Skeletal muscle tissue (tissue), 3 donors: ENCODE measurements at regions not wholly inside any gene's neighbourhood (a gene's known extent, or its start where the extent isn't known, plus 50 kb on each side); places are given as distances from the start of the nearest gene placed in this dataset.

Experiments used
- H3K27ac ChIP-seq: one replicate; pipeline ENCODE4 v1.7.0; 2013; ENCODE audit warnings: mild to moderate bottlenecking, low read depth, low read length, inconsistent platforms
- H3K27me3 ChIP-seq, 3 donors: one replicate each; pipeline ENCODE4 v1.7.0; 2013; ENCODE audit warnings: low read length in 3 of 3; ENCODE audit not compliant: control insufficient read depth in 3 of 3, insufficient read depth in 3 of 3
- H3K36me3 ChIP-seq, 3 donors: one replicate each; pipeline ENCODE4 v1.7.0; 2013; ENCODE audit warnings: low read length in 3 of 3; ENCODE audit not compliant: control insufficient read depth in 3 of 3, insufficient read depth in 3 of 3
- H3K4me1 ChIP-seq, 3 donors: one replicate each; pipeline ENCODE4 v1.7.0; 2013; ENCODE audit warnings: low read length in 3 of 3, mild to moderate bottlenecking in 3 of 3; ENCODE audit not compliant: control insufficient read depth in 3 of 3, insufficient read depth in 3 of 3
- H3K4me3 ChIP-seq, 3 donors: one replicate each; pipeline ENCODE4 v1.7.0; 2013; ENCODE audit warnings: low read length in 3 of 3
- H3K9ac ChIP-seq, 3 donors: one replicate each; pipeline ENCODE4 v1.7.0; 2013; ENCODE audit warnings: low read length in 3 of 3, mild to moderate bottlenecking in 3 of 3, moderate library complexity in 2 of 3, low read depth in 1 of 3
- H3K9me3 ChIP-seq, 3 donors: one replicate each; pipeline ENCODE4 v1.7.0; 2013; ENCODE audit warnings: low read length in 3 of 3; ENCODE audit not compliant: control insufficient read depth in 3 of 3
- donor health status: Osteomylitis.

- no peak overlapping the region for H3K4me3 ChIP-seq
- H3K9me3 ChIP-seq, result peaks cover 0 to 3% (median 0%) of the 10 kb centered on the region in 3 donors
- no peak overlapping the region for H3K9ac ChIP-seq
- no peaks in the 10 kb centered on the region for H3K4me1 ChIP-seq
- no peak overlapping the region for H3K27ac ChIP-seq
- no peaks in the 10 kb centered on the region for H3K27me3 ChIP-seq
- H3K36me3 ChIP-seq, result no peaks in the 10 kb centered on the region
These were observed 534.4 kb upstream of the EPHA5 start for GRCh38 chr4:66204534-66205247.

GRCh38 chr4:66202870-66203269 is 532.6 kb upstream of the EPHA5 start:
- Histone ChIP-seq H3K27me3 (no peaks in the 10 kb centered on the region), H3K9ac (no peak overlapping the region), H3K4me1 (no peaks in the 10 kb centered on the region), H3K27ac (no peak overlapping the region), H3K4me3 (no peak overlapping the region), H3K36me3 (no peaks in the 10 kb centered on the region), H3K9me3 (no peaks in the 10 kb centered on the region)

- H3K4me1 ChIP-seq, result no peaks in the 10 kb centered on the region
- H3K9ac ChIP-seq, result no peak overlapping the region
- no peaks in the 10 kb centered on the region for H3K36me3 ChIP-seq
- no peaks in the 10 kb centered on the region for H3K9me3 ChIP-seq
- no peaks in the 10 kb centered on the region for H3K27me3 ChIP-seq
- no peak overlapping the region for H3K4me3 ChIP-seq
- H3K27ac ChIP-seq, result no peak overlapping the region
These were observed 527.2 kb upstream of the EPHA5 start for GRCh38 chr4:66197451-66197850.

GRCh38 chr4:66193487-66193886 is 523.2 kb upstream of the EPHA5 start:
- Histone ChIP-seq H3K4me3 (no peak overlapping the region), H3K4me1 (no peaks in the 10 kb centered on the region)

GRCh38 chr4:66187175-66187720 is 517.0 kb upstream of the EPHA5 start:
- H3K9me3 ChIP-seq, result no peaks in the 10 kb centered on the region
- H3K27me3 ChIP-seq, result no peaks in the 10 kb centered on the region
- no peaks in the 10 kb centered on the region for H3K36me3 ChIP-seq
- no peak overlapping the region for H3K27ac ChIP-seq
- H3K4me3 ChIP-seq, result no peak overlapping the region
- no peaks in the 10 kb centered on the region for H3K4me1 ChIP-seq
- H3K9ac ChIP-seq, result no peak overlapping the region

More at GRCh38 chr4:66193487-66193886, 523.2 kb upstream of the EPHA5 start:
- H3K27me3 ChIP-seq, result no peaks in the 10 kb centered on the region
- no peaks in the 10 kb centered on the region for H3K9me3 ChIP-seq
- H3K27ac ChIP-seq, result no peak overlapping the region
- H3K36me3 ChIP-seq, result no peaks in the 10 kb centered on the region
- H3K9ac ChIP-seq, result no peak overlapping the region

- Histone ChIP-seq H3K4me1 (no peaks in the 10 kb centered on the region), H3K9ac (no peak overlapping the region), H3K27ac (no peak overlapping the region), H3K36me3 (no peaks in the 10 kb centered on the region), H3K9me3 (no peaks in the 10 kb centered on the region), H3K27me3 (no peaks in the 10 kb centered on the region), H3K4me3 (no peak overlapping the region)
These were observed 515.8 kb upstream of the EPHA5 start for GRCh38 chr4:66186095-66186494.

- H3K9ac ChIP-seq, result no peak overlapping the region
These were observed 512.3 kb upstream of the EPHA5 start for GRCh38 chr4:66182636-66183035.

GRCh38 chr4:66178906-66179305 is 508.6 kb upstream of the EPHA5 start:
- Histone ChIP-seq H3K9ac (no peak overlapping the region), H3K4me3 (no peak overlapping the region), H3K27me3 (no peaks in the 10 kb centered on the region), H3K27ac (no peak overlapping the region), H3K4me1 (no peaks in the 10 kb centered on the region), H3K9me3 (no peaks in the 10 kb centered on the region), H3K36me3 (no peaks in the 10 kb centered on the region)

More at GRCh38 chr4:66182636-66183035, 512.3 kb upstream of the EPHA5 start:
- no peaks in the 10 kb centered on the region for H3K27me3 ChIP-seq
- H3K36me3 ChIP-seq, result no peaks in the 10 kb centered on the region
- H3K4me3 ChIP-seq, result no peak overlapping the region
- H3K9me3 ChIP-seq, result no peaks in the 10 kb centered on the region
- no peak overlapping the region for H3K27ac ChIP-seq
- H3K4me1 ChIP-seq, result no peaks in the 10 kb centered on the region

- Histone ChIP-seq H3K4me3 (no peak overlapping the region), H3K36me3 (no peaks in the 10 kb centered on the region), H3K4me1 (no peaks in the 10 kb centered on the region), H3K9me3 (peaks cover 0 to 7% (median 0%) of the 10 kb centered on the region in 3 donors), H3K27ac (no peak overlapping the region), H3K9ac (no peak overlapping the region), H3K27me3 (no peaks in the 10 kb centered on the region)
These were observed 499.1 kb upstream of the EPHA5 start for GRCh38 chr4:66169341-66169740.

- H3K4me3 ChIP-seq, result no peak overlapping the region
- H3K36me3 ChIP-seq, result no peaks in the 10 kb centered on the region
- no peak overlapping the region for H3K27ac ChIP-seq
- no peaks in the 10 kb centered on the region for H3K4me1 ChIP-seq
- H3K9me3 ChIP-seq, result peaks cover 0 to 10% (median 0%) of the 10 kb centered on the region in 3 donors
- H3K9ac ChIP-seq, result no peak overlapping the region
- no peaks in the 10 kb centered on the region for H3K27me3 ChIP-seq
These were observed 494.6 kb upstream of the EPHA5 start for GRCh38 chr4:66164869-66165268.
